Lung (tissue), 11 donors: ENCODE measurements at regions not wholly inside any gene's neighbourhood (a gene's known extent, or its start where the extent isn't known, plus 50 kb on each side); places are given as distances from the start of the nearest gene placed in this dataset.

Source experiments
- ATAC-seq: fragments of 200-7000 bp; cut with Tn5 transposase; one replicate; pipeline ENCODE4 v1.9.1; 2020; ENCODE audit warnings: moderate number of reproducible peaks; ENCODE audit not compliant: insufficient read depth, low FRiP score
- DNase-seq, 3 donors: peaks; one replicate each; pipeline ENCODE4 v3.0.0-alpha.2; 2013 to 2017
- H3K27ac ChIP-seq, 2 donors: one replicate each; pipeline ENCODE4 v1.5.1; 2013; ENCODE audit warnings: mild to moderate bottlenecking in 2 of 2, moderate library complexity in 2 of 2, control low read depth in 1 of 2, inconsistent platforms in 1 of 2, low read depth in 1 of 2, low read length in 1 of 2
- H3K27me3 ChIP-seq, 3 donors: one replicate each; pipeline ENCODE4 v1.5.1; 2013; ENCODE audit warnings: low read length in 2 of 3; ENCODE audit not compliant: control insufficient read depth in 3 of 3, insufficient read depth in 3 of 3
- H3K36me3 ChIP-seq, 4 donors: one replicate each; pipeline ENCODE4 v1.5.1; 2013; ENCODE audit warnings: low read length in 4 of 4, mild to moderate bottlenecking in 1 of 4, moderate library complexity in 1 of 4; ENCODE audit not compliant: control insufficient read depth in 4 of 4, insufficient read depth in 4 of 4
- H3K4me1 ChIP-seq, 5 donors: one replicate each; pipeline ENCODE4 v1.5.1; 2013; ENCODE audit warnings: low read length in 5 of 5, mild to moderate bottlenecking in 2 of 5, moderate library complexity in 1 of 5; ENCODE audit not compliant: control insufficient read depth in 5 of 5, insufficient read depth in 5 of 5
- H3K4me3 ChIP-seq: one replicate; pipeline ENCODE4 v1.5.1; 2013; ENCODE audit warnings: mild to moderate bottlenecking, control low read depth, moderate library complexity
- H3K9ac ChIP-seq, 2 donors: one replicate each; pipeline ENCODE4 v1.5.1; 2013; ENCODE audit warnings: low read length in 2 of 2, control low read depth in 1 of 2; ENCODE audit not compliant: insufficient read depth in 1 of 2
- H3K9me3 ChIP-seq, 4 donors: one replicate each; pipeline ENCODE4 v1.5.1; 2013; ENCODE audit warnings: low read length in 3 of 4, mild to moderate bottlenecking in 1 of 4, moderate library complexity in 1 of 4; ENCODE audit not compliant: control insufficient read depth in 4 of 4, insufficient read depth in 3 of 4
- CTCF ChIP-seq: IDR thresholded peaks from 2 replicates; pipeline ENCODE4 v1.5.1; 2012; ENCODE audit warnings: mild to moderate bottlenecking; ENCODE audit errors: control extremely low read depth, extremely low read depth
- WGBS, 2 donors: extraction: QIAGEN DNeasy Blood & Tissue Kit; methylation state at CpG; one replicate each; pipeline ENCODE4 v1.1.7; 2013; 5-methylcytosine and 5-hydroxymethylcytosine counted together
- donor health status: control.
- donor health status: control.
- donor health status: Bipolar disorder and iron deficiency.
- donor health status: healthy.
- donor health status: DM: yes; HTN: yes; CAD: no.

GRCh38 chr13:51524312-51524711 lies 60.0 kb upstream of the WDFY2 start:
- H3K27me3 ChIP-seq, result no peaks in the 10 kb centered on the region
- H3K27ac ChIP-seq, result no peak overlapping the region
- peaks cover 0 to 4% (median 0%) of the 10 kb centered on the region in 4 donors for H3K9me3 ChIP-seq
- H3K36me3 ChIP-seq, result no peaks in the 10 kb centered on the region
- H3K4me1 ChIP-seq, result peaks cover 0 to 3% (median 0%) of the 10 kb centered on the region in 5 donors
- 76 to 77% methylated on average over 4 of the region's 4 CpGs for WGBS, 2 donors
- H3K4me3 ChIP-seq, result no peak overlapping the region
- ATAC-seq, result no peak
- no peak for DNase-seq
- TF ChIP-seq CTCF, result no peak
- H3K9ac ChIP-seq, result no peak overlapping the region

- WGBS, 2 donors, result 89 to 91% methylated on average over 5 of the region's 5 CpGs
- peaks cover 0 to 3% (median 0%) of the 10 kb centered on the region in 5 donors for H3K4me1 ChIP-seq
- no peaks in the 10 kb centered on the region for H3K27me3 ChIP-seq
- no peak overlapping the region for H3K9ac ChIP-seq
- no peaks in the 10 kb centered on the region for H3K36me3 ChIP-seq
- ATAC-seq (no peak), DNase-seq (no peak)
- TF ChIP-seq CTCF, result no peak
- H3K27ac ChIP-seq, result no peak overlapping the region
- H3K9me3 ChIP-seq, result peaks cover 0 to 4% (median 0%) of the 10 kb centered on the region in 4 donors
- H3K4me3 ChIP-seq, result no peak overlapping the region
Observed at GRCh38 chr13:51524829-51525566, 59.3 kb upstream of the WDFY2 start.

- no peak for TF ChIP-seq CTCF
- H3K4me1 ChIP-seq, result peaks cover 0 to 3% (median 0%) of the 10 kb centered on the region in 5 donors
- WGBS, 2 donors, result 85 to 87% methylated on average over 5 of the region's 5 CpGs
Observed at GRCh38 chr13:51525567-51526167, 58.6 kb upstream of the WDFY2 start.

More at GRCh38 chr13:51525567-51526167, 58.6 kb upstream of the WDFY2 start:
- no peak for ATAC-seq
- no peak for DNase-seq
- Histone ChIP-seq H3K27ac (no peak overlapping the region), H3K36me3 (no peaks in the 10 kb centered on the region), H3K9ac (no peak overlapping the region), H3K27me3 (no peaks in the 10 kb centered on the region), H3K9me3 (peaks cover 0 to under 1% (median 0%) of the 10 kb centered on the region in 4 donors), H3K4me3 (no peak overlapping the region)
